MM.1S (cell line): ENCODE measurements at regions not wholly inside any gene's neighbourhood (a gene's known extent, or its start where the extent isn't known, plus 50 kb on each side); places are given as distances from the start of the nearest gene placed in this dataset.

Experiments
- EZH2 ChIP-seq: fragments of 300-600 bp; sonication (generic); optimal IDR thresholded peaks from 2 replicates; pipeline ENCODE3; 2017; ENCODE audit warnings: low read depth, mild to moderate bottlenecking, antibody characterized with exemption, low read length, mixed read lengths
- TF ChIP-seq, protein P1 (sequence below): fragments of 300-600 bp; sonication (generic); IDR thresholded peaks from 2 replicates; pipeline ENCODE4 v1.5.1; 2016; ENCODE audit warnings: antibody characterized with exemption, low read length, mixed read lengths

DNA sequence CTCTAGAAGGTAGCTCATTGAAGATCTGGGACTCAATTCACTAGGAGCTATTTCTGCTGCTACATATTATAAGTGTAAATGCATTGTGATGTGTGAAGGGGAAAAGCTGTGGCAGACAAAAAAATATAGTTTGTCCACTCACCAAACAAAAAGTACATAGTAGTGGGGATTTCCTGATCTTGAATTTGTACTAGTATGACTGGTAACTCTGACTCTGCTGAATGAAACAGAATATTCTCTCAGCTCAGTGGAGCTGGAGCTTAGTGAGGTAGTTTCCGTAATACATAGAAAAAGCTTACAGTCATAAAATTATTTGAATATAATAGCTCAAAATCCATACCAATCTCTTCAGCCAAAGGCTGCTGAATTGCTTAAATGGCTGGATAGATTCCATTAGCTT lies 455.6 kb upstream of the CD180 start:
- no peak for TF ChIP-seq EZH2
- TF ChIP-seq, protein P1, sequence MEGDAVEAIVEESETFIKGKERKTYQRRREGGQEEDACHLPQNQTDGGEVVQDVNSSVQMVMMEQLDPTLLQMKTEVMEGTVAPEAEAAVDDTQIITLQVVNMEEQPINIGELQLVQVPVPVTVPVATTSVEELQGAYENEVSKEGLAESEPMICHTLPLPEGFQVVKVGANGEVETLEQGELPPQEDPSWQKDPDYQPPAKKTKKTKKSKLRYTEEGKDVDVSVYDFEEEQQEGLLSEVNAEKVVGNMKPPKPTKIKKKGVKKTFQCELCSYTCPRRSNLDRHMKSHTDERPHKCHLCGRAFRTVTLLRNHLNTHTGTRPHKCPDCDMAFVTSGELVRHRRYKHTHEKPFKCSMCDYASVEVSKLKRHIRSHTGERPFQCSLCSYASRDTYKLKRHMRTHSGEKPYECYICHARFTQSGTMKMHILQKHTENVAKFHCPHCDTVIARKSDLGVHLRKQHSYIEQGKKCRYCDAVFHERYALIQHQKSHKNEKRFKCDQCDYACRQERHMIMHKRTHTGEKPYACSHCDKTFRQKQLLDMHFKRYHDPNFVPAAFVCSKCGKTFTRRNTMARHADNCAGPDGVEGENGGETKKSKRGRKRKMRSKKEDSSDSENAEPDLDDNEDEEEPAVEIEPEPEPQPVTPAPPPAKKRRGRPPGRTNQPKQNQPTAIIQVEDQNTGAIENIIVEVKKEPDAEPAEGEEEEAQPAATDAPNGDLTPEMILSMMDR = no peak
